ENCODE measurements at regions not wholly inside any gene's neighbourhood (a gene's known extent, or its start where the extent isn't known, plus 50 kb on each side); places are given as distances from the start of the nearest gene placed in this dataset. TPM values are rescaled to one million over a fixed set of nuclear protein-coding genes. Genes with fewer than 3 reads are reported as not detected.
"Not testable (repeated sequence)": the region's sequence is repeated elsewhere in the genome, so short reads cannot be mapped to it uniquely, and the experiment has no call there.

DNA sequence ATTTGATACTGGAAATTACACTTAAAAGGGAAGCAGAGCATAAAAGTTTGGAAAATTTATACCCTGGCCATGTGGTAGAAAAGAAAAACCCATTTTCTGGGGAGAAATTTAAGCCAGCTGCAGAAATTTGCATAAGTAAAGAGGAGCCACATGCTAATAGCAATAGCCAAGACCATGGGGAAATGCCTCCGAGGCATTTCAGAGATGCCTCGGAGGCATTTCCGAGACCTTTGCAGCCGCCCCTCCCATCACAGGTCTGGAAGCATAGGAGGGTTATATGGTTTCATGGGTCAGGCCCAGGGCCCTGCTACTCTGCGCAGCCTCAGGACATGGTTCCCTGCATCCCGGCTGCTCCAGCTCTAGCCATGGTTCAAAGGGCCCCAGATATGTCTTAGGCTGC, 49.9 kb upstream of the NBPF11 start:
- H3K27me3 ChIP-seq (ENCODE audit: control insufficient read depth, insufficient read depth, low read length); H2AK5ac ChIP-seq (ENCODE audit: low read depth, low read length); POLR2A ChIA-PET (ENCODE audit: unreplicated experiment); H3K79me1 ChIP-seq (ENCODE audit: low read depth in 1 of 2, low read length in 2 of 2); H3K14ac ChIP-seq (replicated peaks; ENCODE audit: low read depth, low read length); dilution Hi-C loops (cut with HindIII; ENCODE audit: low sequenced_read_pairs, unreplicated experiment); H3K9me3 ChIP-seq (ENCODE audit: control insufficient read depth, insufficient read depth, low read length); H3K23ac ChIP-seq (ENCODE audit: low read depth, low read length); H3K27ac ChIP-seq (ENCODE audit: insufficient read depth, low read length); H3K4ac ChIP-seq (ENCODE audit: low read depth, low read length); H2BK5ac ChIP-seq (ENCODE audit: low read depth, low read length, poor library complexity, severe bottlenecking); H3K9me1 ChIP-seq (ENCODE audit: insufficient read depth, low read length); ATAC-seq (ENCODE audit: low read depth); H2AFZ ChIP-seq (replicated peaks; ENCODE audit: low read length, poor library complexity); H2BK15ac ChIP-seq (ENCODE audit: low read depth, low read length); in situ Hi-C loops (cut with MboI; ENCODE audit: low sequenced_read_pairs); H3K36me3 ChIP-seq (ENCODE audit: control insufficient read depth, insufficient read depth, low read length); H3K4me3 ChIP-seq (ENCODE audit: insufficient read depth, low read depth, low read length); H3K4me2 ChIP-seq (ENCODE audit: low read depth, low read length); H4K20me1 ChIP-seq (ENCODE audit: insufficient read depth, low read length); H2BK20ac ChIP-seq (ENCODE audit: low read depth, low read length); H4K8ac ChIP-seq (ENCODE audit: low read depth in 2 of 2, low read length in 2 of 2); H2BK120ac ChIP-seq (ENCODE audit: low read depth, low read length); BruUV-seq (replicated peaks); H2AK9ac ChIP-seq (replicated peaks; ENCODE audit: low read depth, low read length, poor library complexity); H4K91ac ChIP-seq (ENCODE audit: insufficient read depth, low read depth, low read length); H3K9ac ChIP-seq (ENCODE audit: low read depth, low read length); CTCF ChIA-PET; DNase-seq; intact Hi-C loops (cut with micrococcal nuclease); H4K5ac ChIP-seq (ENCODE audit: low read depth, low read length); H3K56ac ChIP-seq (ENCODE audit: extremely low read depth, insufficient read depth, low read length); H3K4me1 ChIP-seq (ENCODE audit: control insufficient read depth, insufficient read depth, low read length); H3K18ac ChIP-seq (ENCODE audit: low read depth, low read length): not testable (repeated sequence)
- WGBS, 2 experiments (ENCODE audit: extremely low coverage in 2 of 2, insufficient read length in 1 of 2), result no CpG with 5 or more reads among the region's 6 CpGs

Small RNAs in the stretch of these regions (microRNA-seq; reads per million reads assigned to microRNA genes)
- gene AC239809.1 (ENCODE audit: insufficient read depth, insufficient read length), result not detected
- not detected for gene MIR5087 (ENCODE audit: unreplicated experiment)
- 0 reads per million in 2 experiments for gene MIR6077 (ENCODE audit: insufficient read depth in 1 of 2, insufficient read length in 1 of 2, unreplicated experiment in 1 of 2)
- not detected for gene RF00019 (ENCODE audit: insufficient read depth, insufficient read length)
- gene RNU1-120P (ENCODE audit: insufficient read depth, insufficient read length), result not detected
- 7.2 reads per million for gene RNU1-122P (ENCODE audit: insufficient read depth, insufficient read length)
- not detected for gene RNU1-13P (ENCODE audit: insufficient read depth, insufficient read length)
- gene RNVU1-1 (ENCODE audit: insufficient read depth, insufficient read length), result not detected
- not detected for gene RNVU1-2 (ENCODE audit: insufficient read depth, insufficient read length)
- not detected for gene RNVU1-3 (ENCODE audit: insufficient read depth, insufficient read length)

Small RNAs in the stretch of these regions (small RNA-seq; reads per million reads assigned to genes)
- gene AC239809.1 (0 reads per million in 5 experiments), gene MIR6077 (0 to 0.57 (median 0) reads per million in 5 experiments), gene RF00019 (0 reads per million in 5 experiments), gene RNU1-120P (0 to 3.7 (median 0.63) reads per million in 5 experiments), gene RNU1-122P (2.2 to 133 (median 66.6) reads per million in 5 experiments), gene RNU1-13P (0.34 to 6.6 (median 1.2) reads per million in 5 experiments), gene RNVU1-1 (0.49 to 39.2 (median 2.1) reads per million in 5 experiments), gene RNVU1-2 (0 reads per million in 5 experiments), gene RNVU1-3 (2.9 to 222 (median 17.4) reads per million in 5 experiments)

All from IMR-90 (cell line).